Mesendoderm (in vitro differentiated cells): ENCODE measurements at regions not wholly inside any gene's neighbourhood (a gene's known extent, or its start where the extent isn't known, plus 50 kb on each side); places are given as distances from the start of the nearest gene placed in this dataset.

Source experiments
- DNase-seq: peaks from one replicate; pipeline ENCODE4 v3.0.0; 2013
- H2AK5ac ChIP-seq: 2 replicates; pipeline ENCODE4 v1.6.1; 2013; ENCODE audit warnings: low read length, inconsistent platforms
- H2BK120ac ChIP-seq: 2 replicates; pipeline ENCODE4 v1.6.1; 2013; ENCODE audit warnings: low read depth, mild to moderate bottlenecking, low read length, moderate library complexity, mixed read lengths
- H2BK15ac ChIP-seq: replicated peaks from 2 replicates; pipeline ENCODE4 v1.6.1; 2013; ENCODE audit warnings: low read depth, mild to moderate bottlenecking, moderate library complexity
- H2BK5ac ChIP-seq: 2 replicates; pipeline ENCODE4 v1.6.1; 2013; ENCODE audit warnings: low read length, inconsistent platforms
- H3K18ac ChIP-seq: 2 replicates; pipeline ENCODE4 v1.6.1; 2013; ENCODE audit warnings: mild to moderate bottlenecking, low read length, mixed read lengths
- H3K23ac ChIP-seq: one replicate; pipeline ENCODE4 v1.6.1; 2013; ENCODE audit warnings: low read length
- H3K27ac ChIP-seq: 2 replicates; pipeline ENCODE4 v1.5.1; 2013; ENCODE audit warnings: low read depth, mild to moderate bottlenecking, inconsistent platforms, low read length, moderate library complexity
- H3K27me3 ChIP-seq: 2 replicates; pipeline ENCODE4 v1.6.1; 2013; ENCODE audit warnings: low read length, control low read depth, mild to moderate bottlenecking, inconsistent platforms; ENCODE audit not compliant: insufficient read depth, poor library complexity
- H3K36me3 ChIP-seq: 2 replicates; pipeline ENCODE4 v1.6.1; 2013; ENCODE audit warnings: low read length, inconsistent platforms; ENCODE audit not compliant: control insufficient read depth, insufficient read depth
- H3K4ac ChIP-seq: one replicate; pipeline ENCODE4 v1.6.1; 2013; ENCODE audit warnings: low read depth, mild to moderate bottlenecking, low read length, moderate library complexity
- H3K4me1 ChIP-seq: 2 replicates; pipeline ENCODE4 v1.6.1; 2013; ENCODE audit warnings: low read depth, low read length, inconsistent platforms; ENCODE audit not compliant: control insufficient read depth
- H3K4me2 ChIP-seq: 2 replicates; pipeline ENCODE4 v1.6.1; 2013; ENCODE audit warnings: low read length
- H3K4me3 ChIP-seq: 2 replicates; pipeline ENCODE4 v1.5.1; 2013; ENCODE audit warnings: mild to moderate bottlenecking, low read length
- H3K56ac ChIP-seq: one replicate; pipeline ENCODE4 v1.6.1; 2013; ENCODE audit warnings: low read length
- H3K79me1 ChIP-seq: 2 replicates; pipeline ENCODE4 v1.6.1; 2013; ENCODE audit warnings: low read length, inconsistent platforms
- H3K79me2 ChIP-seq: 2 replicates; pipeline ENCODE4 v1.6.1; 2013; ENCODE audit warnings: mild to moderate bottlenecking, low read length; ENCODE audit not compliant: control insufficient read depth, insufficient read depth
- H3K9ac ChIP-seq: 2 replicates; pipeline ENCODE4 v1.6.1; 2013; ENCODE audit warnings: low read length, inconsistent platforms
- H4K5ac ChIP-seq: one replicate; pipeline ENCODE4 v1.6.1; 2013; ENCODE audit warnings: low read length
- H4K8ac ChIP-seq: one replicate; pipeline ENCODE4 v1.6.1; 2013; ENCODE audit warnings: low read depth, mild to moderate bottlenecking, control low read depth, low read length, moderate library complexity
- WGBS: extraction: QIAGEN DNeasy Blood & Tissue Kit; methylation state at CpG from one replicate; pipeline ENCODE4 v1.1.7; 2013; ENCODE audit warnings: low lambda C conversion rate, missing lambda C conversion rate; ENCODE audit not compliant: insufficient coverage; ENCODE audit errors: extremely low coverage; 5-methylcytosine and 5-hydroxymethylcytosine counted together

GRCh38 chr18:29556070-29556469 is 1379.1 kb upstream of the CDH2 start:
- Histone ChIP-seq H3K79me2 (no peaks in the 10 kb centered on the region), H2BK15ac (no peak overlapping the region), H2BK5ac (no peak overlapping the region), H2AK5ac (no peak overlapping the region), H3K9ac (no peak overlapping the region), H3K79me1 (no peaks in the 10 kb centered on the region), H3K36me3 (no peaks in the 10 kb centered on the region), H3K18ac (no peak overlapping the region), H3K56ac (no peak overlapping the region), H3K4me3 (no peak overlapping the region), H3K23ac (no peak overlapping the region), H3K4me2 (no peak overlapping the region), H4K8ac (no peak overlapping the region), H3K4ac (no peak overlapping the region), H3K4me1 (no peaks in the 10 kb centered on the region), H4K5ac (no peak overlapping the region), H3K27me3 (no peaks in the 10 kb centered on the region), H3K27ac (no peak overlapping the region), H2BK120ac (no peak overlapping the region)
- peak; percentile 41 for DNase-seq
- WGBS = no CpG with 5 or more reads among the region's 4 CpGs

GRCh38 chr18:29549759-29550158 is 1372.8 kb upstream of the CDH2 start:
- Histone ChIP-seq H3K4ac (no peak overlapping the region), H2BK5ac (no peak overlapping the region), H3K4me2 (no peak overlapping the region), H3K18ac (no peak overlapping the region), H4K5ac (no peak overlapping the region), H3K56ac (no peak overlapping the region), H2BK120ac (no peak overlapping the region), H3K4me3 (no peak overlapping the region), H3K27me3 (no peaks in the 10 kb centered on the region), H4K8ac (no peak overlapping the region), H3K9ac (no peak overlapping the region), H2AK5ac (no peak overlapping the region), H3K36me3 (no peaks in the 10 kb centered on the region), H3K27ac (no peak overlapping the region), H3K79me1 (no peaks in the 10 kb centered on the region), H3K4me1 (no peaks in the 10 kb centered on the region), H3K23ac (no peak overlapping the region), H3K79me2 (no peaks in the 10 kb centered on the region), H2BK15ac (no peak overlapping the region)
- DNase-seq = no peak
- no CpG with 5 or more reads among the region's 9 CpGs for WGBS

GRCh38 chr18:29547626-29548025 is 1370.7 kb upstream of the CDH2 start:
- Histone ChIP-seq H3K27me3 (no peaks in the 10 kb centered on the region), H4K5ac (no peak overlapping the region), H3K36me3 (no peaks in the 10 kb centered on the region), H3K79me1 (no peaks in the 10 kb centered on the region), H4K8ac (no peak overlapping the region), H2BK15ac (no peak overlapping the region), H3K23ac (no peak overlapping the region), H2BK120ac (no peak overlapping the region), H3K4ac (no peak overlapping the region), H3K9ac (no peak overlapping the region), H3K4me1 (no peaks in the 10 kb centered on the region), H2BK5ac (no peak overlapping the region), H2AK5ac (no peak overlapping the region), H3K27ac (no peak overlapping the region), H3K4me2 (no peak overlapping the region), H3K79me2 (no peaks in the 10 kb centered on the region), H3K56ac (no peak overlapping the region), H3K4me3 (no peak overlapping the region), H3K18ac (no peak overlapping the region)
- DNase-seq = no peak

- DNase-seq = no peak
- no peak overlapping the region for H3K9ac ChIP-seq
- H2AK5ac ChIP-seq = no peak overlapping the region
- no peaks in the 10 kb centered on the region for H3K79me2 ChIP-seq
- no peak overlapping the region for H4K5ac ChIP-seq
- no peak overlapping the region for H2BK5ac ChIP-seq
- H3K27me3 ChIP-seq = no peaks in the 10 kb centered on the region
- H2BK120ac ChIP-seq = no peak overlapping the region
- H3K4me1 ChIP-seq = no peaks in the 10 kb centered on the region
- no peaks in the 10 kb centered on the region for H3K36me3 ChIP-seq
- no peak overlapping the region for H3K56ac ChIP-seq
- no peak overlapping the region for H3K4me3 ChIP-seq
- no peak overlapping the region for H2BK15ac ChIP-seq
- H4K8ac ChIP-seq = no peak overlapping the region
- H3K18ac ChIP-seq = no peak overlapping the region
- no peak overlapping the region for H3K27ac ChIP-seq
- no peaks in the 10 kb centered on the region for H3K79me1 ChIP-seq
- no peak overlapping the region for H3K23ac ChIP-seq
- no peak overlapping the region for H3K4me2 ChIP-seq
- no CpG with 5 or more reads among the region's 2 CpGs for WGBS
- H3K4ac ChIP-seq = no peak overlapping the region
Measured at GRCh38 chr18:29540548-29540947, 1363.6 kb upstream of the CDH2 start.

GRCh38 chr18:29531746-29532145 is 1354.8 kb upstream of the CDH2 start:
- no peak overlapping the region for H3K9ac ChIP-seq
- no peaks in the 10 kb centered on the region for H3K27me3 ChIP-seq
- no peak overlapping the region for H3K56ac ChIP-seq
- no peak overlapping the region for H2BK120ac ChIP-seq
- H3K4me3 ChIP-seq = no peak overlapping the region
- H2BK15ac ChIP-seq = no peak overlapping the region
- no peak overlapping the region for H2AK5ac ChIP-seq
- no peak overlapping the region for H2BK5ac ChIP-seq
- no peak for DNase-seq
- H3K4ac ChIP-seq = no peak overlapping the region
- no peaks in the 10 kb centered on the region for H3K36me3 ChIP-seq
- no peak overlapping the region for H3K4me2 ChIP-seq
- no peaks in the 10 kb centered on the region for H3K79me2 ChIP-seq
- no peak overlapping the region for H3K18ac ChIP-seq
- H3K27ac ChIP-seq = no peak overlapping the region
- no peak overlapping the region for H4K5ac ChIP-seq
- no peak overlapping the region for H3K23ac ChIP-seq
- H3K4me1 ChIP-seq = no peaks in the 10 kb centered on the region
- no peaks in the 10 kb centered on the region for H3K79me1 ChIP-seq
- H4K8ac ChIP-seq = no peak overlapping the region

- no peak overlapping the region for H3K9ac ChIP-seq
- H3K4me2 ChIP-seq = no peak overlapping the region
- H3K4me1 ChIP-seq = no peaks in the 10 kb centered on the region
- no peaks in the 10 kb centered on the region for H3K79me1 ChIP-seq
- no peak overlapping the region for H2BK5ac ChIP-seq
- H4K5ac ChIP-seq = no peak overlapping the region
- WGBS = no CpG with 5 or more reads among the region's 3 CpGs
- no peak overlapping the region for H3K27ac ChIP-seq
- no peak for DNase-seq
- H3K27me3 ChIP-seq = no peaks in the 10 kb centered on the region
- no peak overlapping the region for H2BK120ac ChIP-seq
- no peak overlapping the region for H3K4me3 ChIP-seq
- H3K18ac ChIP-seq = no peak overlapping the region
- H3K4ac ChIP-seq = no peak overlapping the region
- H3K79me2 ChIP-seq = no peaks in the 10 kb centered on the region
- no peak overlapping the region for H4K8ac ChIP-seq
- no peaks in the 10 kb centered on the region for H3K36me3 ChIP-seq
- H2AK5ac ChIP-seq = no peak overlapping the region
- no peak overlapping the region for H2BK15ac ChIP-seq
- no peak overlapping the region for H3K56ac ChIP-seq
- no peak overlapping the region for H3K23ac ChIP-seq
Measured at GRCh38 chr18:29523371-29523770, 1346.4 kb upstream of the CDH2 start.
